ENCODE measurements at regions not wholly inside any gene's neighbourhood (a gene's known extent, or its start where the extent isn't known, plus 50 kb on each side); places are given as distances from the start of the nearest gene placed in this dataset.
"Not testable (repeated sequence)": the region's sequence is repeated elsewhere in the genome, so short reads cannot be mapped to it uniquely, and the experiment has no call there.

DNA sequence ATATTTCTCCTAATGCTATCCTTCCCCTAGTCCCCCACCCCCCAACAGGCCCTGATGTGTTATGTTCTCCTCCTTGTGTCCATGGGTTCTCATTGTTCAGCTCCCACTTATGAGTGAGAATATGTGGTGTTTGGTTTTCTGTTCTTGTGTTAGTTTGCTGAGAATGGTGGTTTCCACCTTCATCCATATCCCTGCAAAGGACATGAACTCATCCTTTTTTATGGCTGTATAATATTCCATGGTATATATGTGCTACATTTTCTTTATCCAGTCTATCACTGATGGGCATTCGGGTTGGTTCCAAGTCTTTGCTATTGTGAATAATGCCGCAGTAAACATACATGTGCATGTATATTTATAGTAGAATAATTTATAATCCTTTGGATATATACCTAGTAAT is 62.4 kb upstream of the KLF14 start:
- not testable (repeated sequence) for TF ChIP-seq EZH2phosphoT487 (IDR thresholded peaks at IDR 0.05; ENCODE audit: borderline replicate concordance); ZNF274 (IDR thresholded peaks at IDR 0.05; ENCODE audit: low read depth, low read length); POLR2A (IDR thresholded peaks at IDR 0.05; ENCODE audit: borderline replicate concordance, extremely low read depth, insufficient read depth, insufficient read length); POLR2AphosphoS5 (IDR thresholded peaks at IDR 0.05; ENCODE audit: low read depth, low read length); EZH2 (IDR thresholded peaks at IDR 0.05); EGR1 (IDR thresholded peaks at IDR 0.05; ENCODE audit: low read depth); JUND (IDR thresholded peaks at IDR 0.05); SP1 (IDR thresholded peaks at IDR 0.05; ENCODE audit: low read depth); ZFX (IDR thresholded peaks at IDR 0.05); RAD21 (IDR thresholded peaks at IDR 0.05; ENCODE audit: low read depth)
- TF ChIP-seq, protein P1, sequence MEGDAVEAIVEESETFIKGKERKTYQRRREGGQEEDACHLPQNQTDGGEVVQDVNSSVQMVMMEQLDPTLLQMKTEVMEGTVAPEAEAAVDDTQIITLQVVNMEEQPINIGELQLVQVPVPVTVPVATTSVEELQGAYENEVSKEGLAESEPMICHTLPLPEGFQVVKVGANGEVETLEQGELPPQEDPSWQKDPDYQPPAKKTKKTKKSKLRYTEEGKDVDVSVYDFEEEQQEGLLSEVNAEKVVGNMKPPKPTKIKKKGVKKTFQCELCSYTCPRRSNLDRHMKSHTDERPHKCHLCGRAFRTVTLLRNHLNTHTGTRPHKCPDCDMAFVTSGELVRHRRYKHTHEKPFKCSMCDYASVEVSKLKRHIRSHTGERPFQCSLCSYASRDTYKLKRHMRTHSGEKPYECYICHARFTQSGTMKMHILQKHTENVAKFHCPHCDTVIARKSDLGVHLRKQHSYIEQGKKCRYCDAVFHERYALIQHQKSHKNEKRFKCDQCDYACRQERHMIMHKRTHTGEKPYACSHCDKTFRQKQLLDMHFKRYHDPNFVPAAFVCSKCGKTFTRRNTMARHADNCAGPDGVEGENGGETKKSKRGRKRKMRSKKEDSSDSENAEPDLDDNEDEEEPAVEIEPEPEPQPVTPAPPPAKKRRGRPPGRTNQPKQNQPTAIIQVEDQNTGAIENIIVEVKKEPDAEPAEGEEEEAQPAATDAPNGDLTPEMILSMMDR (IDR thresholded peaks at IDR 0.05 in 2 of 3, conservative IDR thresholded peaks at IDR 0.05 in 1 of 3; ENCODE audit: borderline replicate concordance in 1 of 3, insufficient read depth in 1 of 3, low read depth in 2 of 3, low read length in 2 of 3): not testable (repeated sequence)
- TF ChIP-seq, protein P2, sequence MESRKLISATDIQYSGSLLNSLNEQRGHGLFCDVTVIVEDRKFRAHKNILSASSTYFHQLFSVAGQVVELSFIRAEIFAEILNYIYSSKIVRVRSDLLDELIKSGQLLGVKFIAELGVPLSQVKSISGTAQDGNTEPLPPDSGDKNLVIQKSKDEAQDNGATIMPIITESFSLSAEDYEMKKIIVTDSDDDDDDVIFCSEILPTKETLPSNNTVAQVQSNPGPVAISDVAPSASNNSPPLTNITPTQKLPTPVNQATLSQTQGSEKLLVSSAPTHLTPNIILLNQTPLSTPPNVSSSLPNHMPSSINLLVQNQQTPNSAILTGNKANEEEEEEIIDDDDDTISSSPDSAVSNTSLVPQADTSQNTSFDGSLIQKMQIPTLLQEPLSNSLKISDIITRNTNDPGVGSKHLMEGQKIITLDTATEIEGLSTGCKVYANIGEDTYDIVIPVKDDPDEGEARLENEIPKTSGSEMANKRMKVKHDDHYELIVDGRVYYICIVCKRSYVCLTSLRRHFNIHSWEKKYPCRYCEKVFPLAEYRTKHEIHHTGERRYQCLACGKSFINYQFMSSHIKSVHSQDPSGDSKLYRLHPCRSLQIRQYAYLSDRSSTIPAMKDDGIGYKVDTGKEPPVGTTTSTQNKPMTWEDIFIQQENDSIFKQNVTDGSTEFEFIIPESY (IDR thresholded peaks at IDR 0.05; ENCODE audit: extremely low read depth, insufficient replicate concordance, low read length): not testable (repeated sequence)
- TF ChIP-seq, protein P3, sequence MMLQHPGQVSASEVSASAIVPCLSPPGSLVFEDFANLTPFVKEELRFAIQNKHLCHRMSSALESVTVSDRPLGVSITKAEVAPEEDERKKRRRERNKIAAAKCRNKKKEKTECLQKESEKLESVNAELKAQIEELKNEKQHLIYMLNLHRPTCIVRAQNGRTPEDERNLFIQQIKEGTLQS (IDR thresholded peaks at IDR 0.05): not testable (repeated sequence)
- TF ChIP-seq, protein P4, sequence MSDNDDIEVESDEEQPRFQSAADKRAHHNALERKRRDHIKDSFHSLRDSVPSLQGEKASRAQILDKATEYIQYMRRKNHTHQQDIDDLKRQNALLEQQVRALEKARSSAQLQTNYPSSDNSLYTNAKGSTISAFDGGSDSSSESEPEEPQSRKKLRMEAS (IDR thresholded peaks at IDR 0.05): not testable (repeated sequence)
